ENCODE measurements at regions not wholly inside any gene's neighbourhood (a gene's known extent, or its start where the extent isn't known, plus 50 kb on each side); places are given as distances from the start of the nearest gene placed in this dataset.

GRCh38 chr21:27320868-27321267 lies 354.0 kb upstream of the ADAMTS5 start:
- no peak for TF ChIP-seq CTCF (conservative IDR thresholded peaks at IDR 0.05; ENCODE audit: low read length)
- TF ChIP-seq EZH2phosphoT487 (IDR thresholded peaks at IDR 0.05; ENCODE audit: borderline replicate concordance): no peak

Data from Loucy (cell line).